NT2/D1 (cell line): ENCODE measurements at regions not wholly inside any gene's neighbourhood (a gene's known extent, or its start where the extent isn't known, plus 50 kb on each side); places are given as distances from the start of the nearest gene placed in this dataset.

Experiments used
- DNase-seq: peaks from one replicate; pipeline ENCODE4 v3.0.0-alpha.2; 2011; ENCODE audit warnings: low read depth, low spot score
- H3K27me3 ChIP-seq: 2 replicates; pipeline ENCODE4 v1.6.0; 2011; ENCODE audit warnings: mild to moderate bottlenecking; ENCODE audit not compliant: insufficient read length, insufficient read depth
- H3K36me3 ChIP-seq: 2 replicates; pipeline ENCODE4 v1.6.1; 2011; ENCODE audit warnings: mild to moderate bottlenecking, low read length, mixed read lengths; ENCODE audit not compliant: insufficient read depth, insufficient read length
- H3K4me1 ChIP-seq: 2 replicates; pipeline ENCODE4 v1.5.1; 2011; ENCODE audit not compliant: insufficient read depth, insufficient read length
- H3K4me3 ChIP-seq: 2 replicates; pipeline ENCODE4 v1.5.1; 2011; ENCODE audit warnings: low read depth; ENCODE audit not compliant: insufficient read length
- H3K9ac ChIP-seq: 2 replicates; pipeline ENCODE4 v1.6.0; 2011; ENCODE audit warnings: low read depth; ENCODE audit not compliant: insufficient read length
- H3K9me3 ChIP-seq: 2 replicates; pipeline ENCODE4 v1.5.1; 2011; ENCODE audit warnings: mild to moderate bottlenecking, low read length; ENCODE audit not compliant: insufficient read depth
- SUZ12 ChIP-seq: IDR thresholded peaks from 2 replicates; pipeline ENCODE4 v1.6.1; 2011; ENCODE audit not compliant: insufficient read length, insufficient read depth; ENCODE audit errors: extremely low read depth
- YY1 ChIP-seq: IDR thresholded peaks from 2 replicates; pipeline ENCODE4 v1.6.1; 2011; ENCODE audit not compliant: insufficient read length, insufficient read depth
- ZNF274 ChIP-seq: IDR thresholded peaks from 2 replicates; pipeline ENCODE4 v1.6.1; 2011; ENCODE audit warnings: mild to moderate bottlenecking, low read depth, low read length

DNA sequence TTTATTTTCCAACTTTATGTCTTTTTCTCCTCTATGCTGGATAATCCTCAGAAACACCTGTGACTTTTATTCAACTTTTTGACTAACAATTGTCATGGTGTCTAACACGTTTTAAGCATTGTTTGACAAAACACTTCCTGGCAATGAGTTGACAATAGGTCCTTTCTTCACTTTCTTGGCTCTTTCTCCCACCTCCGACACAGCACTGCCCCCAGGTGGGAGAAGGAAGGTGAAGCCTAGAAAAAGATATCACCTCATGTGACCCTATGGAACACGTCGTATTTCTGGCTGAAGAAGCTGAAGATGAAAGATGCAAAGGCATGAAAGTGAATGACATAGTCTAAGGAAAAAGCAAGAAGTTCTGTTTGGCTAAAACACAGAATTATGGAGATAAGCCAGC, 430.0 kb downstream of the ETNK1 start:
- Histone ChIP-seq H3K4me1 (no peaks in the 10 kb centered on the region), H3K27me3 (no peaks in the 10 kb centered on the region), H3K9ac (no peak overlapping the region), H3K4me3 (no peak overlapping the region), H3K36me3 (no peaks in the 10 kb centered on the region), H3K9me3 (no peaks in the 10 kb centered on the region)
- peak; percentile 85 for DNase-seq
- TF ChIP-seq YY1: no peak
- TF ChIP-seq SUZ12: no peak
- TF ChIP-seq ZNF274: no peak

DNA sequence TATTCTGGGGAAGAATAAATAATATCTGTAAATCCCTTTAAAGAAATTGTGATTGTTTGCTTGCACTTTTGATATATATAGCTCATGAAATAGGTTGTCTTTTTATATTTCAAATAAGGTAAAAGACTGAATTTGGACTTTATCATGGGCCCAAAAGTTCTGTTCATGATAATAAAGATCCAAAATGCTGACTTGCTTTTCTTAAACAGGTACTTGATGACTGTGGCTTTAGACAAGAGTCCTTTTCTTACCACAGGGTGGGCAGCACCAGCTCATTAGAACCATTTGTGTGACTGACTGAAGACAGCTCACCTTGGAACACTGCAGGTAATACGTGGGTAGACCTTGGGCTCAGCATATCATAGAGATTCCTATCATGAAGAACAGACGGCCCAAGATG, 432.6 kb downstream of the ETNK1 start:
- Histone ChIP-seq H3K36me3 (no peaks in the 10 kb centered on the region), H3K4me3 (no peak overlapping the region), H3K9ac (no peak overlapping the region), H3K4me1 (no peaks in the 10 kb centered on the region), H3K9me3 (no peaks in the 10 kb centered on the region), H3K27me3 (no peaks in the 10 kb centered on the region)
- DNase-seq: no peak
- TF ChIP-seq ZNF274 (no peak), SUZ12 (no peak), YY1 (no peak)

DNA sequence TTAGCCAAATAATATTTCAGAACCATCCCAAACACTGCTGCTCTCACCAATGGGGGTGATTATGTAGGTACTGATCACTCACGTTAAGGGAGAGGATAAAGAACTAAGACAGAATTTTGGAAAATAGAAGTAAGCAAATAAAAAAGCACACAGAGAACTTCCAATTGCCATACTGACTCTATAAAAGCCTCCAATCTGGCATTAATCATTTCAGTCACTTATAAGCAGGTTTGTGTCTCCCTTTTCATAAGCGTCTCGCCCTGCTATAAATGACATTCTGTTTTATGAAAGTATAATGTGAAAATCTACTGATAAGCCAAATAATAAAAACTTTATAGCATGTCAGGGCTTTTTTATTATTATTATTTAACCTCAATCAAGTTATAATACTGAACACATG, 435.2 kb downstream of the ETNK1 start:
- no peak overlapping the region for H3K4me3 ChIP-seq
- TF ChIP-seq ZNF274: no peak
- TF ChIP-seq SUZ12: no peak
- TF ChIP-seq YY1: no peak
- H3K9me3 ChIP-seq: no peaks in the 10 kb centered on the region
- H3K27me3 ChIP-seq: no peaks in the 10 kb centered on the region
- no peaks in the 10 kb centered on the region for H3K4me1 ChIP-seq
- no peak for DNase-seq
- H3K36me3 ChIP-seq: no peaks in the 10 kb centered on the region
- no peak overlapping the region for H3K9ac ChIP-seq

GRCh38 chr12:23063206-23063605, 438.2 kb downstream of the ETNK1 start:
- no peak for DNase-seq
- TF ChIP-seq ZNF274 (no peak), YY1 (no peak), SUZ12 (no peak)

GRCh38 chr12:23066095-23066494, 441.1 kb downstream of the ETNK1 start:
- no peaks in the 10 kb centered on the region for H3K4me1 ChIP-seq
- no peaks in the 10 kb centered on the region for H3K9me3 ChIP-seq
- TF ChIP-seq YY1 (no peak), ZNF274 (no peak), SUZ12 (no peak)
- no peak overlapping the region for H3K4me3 ChIP-seq
- no peaks in the 10 kb centered on the region for H3K27me3 ChIP-seq
- no peak for DNase-seq
- H3K36me3 ChIP-seq: no peaks in the 10 kb centered on the region
- no peak overlapping the region for H3K9ac ChIP-seq

More at GRCh38 chr12:23063206-23063605, 438.2 kb downstream of the ETNK1 start:
- H3K9ac ChIP-seq: no peak overlapping the region
- no peaks in the 10 kb centered on the region for H3K4me1 ChIP-seq
- no peaks in the 10 kb centered on the region for H3K9me3 ChIP-seq
- no peak overlapping the region for H3K4me3 ChIP-seq
- H3K27me3 ChIP-seq: no peaks in the 10 kb centered on the region
- no peaks in the 10 kb centered on the region for H3K36me3 ChIP-seq

GRCh38 chr12:23083267-23083666, 458.3 kb downstream of the ETNK1 start:
- Histone ChIP-seq H3K27me3 (no peaks in the 10 kb centered on the region), H3K9ac (no peak overlapping the region), H3K4me1 (no peaks in the 10 kb centered on the region), H3K36me3 (no peaks in the 10 kb centered on the region), H3K9me3 (no peaks in the 10 kb centered on the region), H3K4me3 (no peak overlapping the region)
- no peak for DNase-seq
- no peak for TF ChIP-seq YY1

- Histone ChIP-seq H3K9ac (no peak overlapping the region), H3K4me3 (no peak overlapping the region), H3K27me3 (no peaks in the 10 kb centered on the region), H3K4me1 (no peaks in the 10 kb centered on the region), H3K9me3 (no peaks in the 10 kb centered on the region), H3K36me3 (no peaks in the 10 kb centered on the region)
- no peak for TF ChIP-seq SUZ12
- TF ChIP-seq ZNF274: no peak
- no peak for TF ChIP-seq YY1
- DNase-seq: no peak
Measured at GRCh38 chr12:23084236-23084995, 459.4 kb downstream of the ETNK1 start.

- Histone ChIP-seq H3K4me3 (no peak overlapping the region), H3K9me3 (no peaks in the 10 kb centered on the region), H3K27me3 (no peaks in the 10 kb centered on the region), H3K4me1 (no peaks in the 10 kb centered on the region), H3K36me3 (no peaks in the 10 kb centered on the region), H3K9ac (no peak overlapping the region)
- no peak for DNase-seq
- TF ChIP-seq ZNF274 (no peak), SUZ12 (no peak), YY1 (no peak)
Measured at GRCh38 chr12:23088594-23088993, 463.6 kb downstream of the ETNK1 start.
